ENCODE measurements at regions not wholly inside any gene's neighbourhood (a gene's known extent, or its start where the extent isn't known, plus 50 kb on each side); places are given as distances from the start of the nearest gene placed in this dataset.

- Mint-ChIP-seq H3K27me3 (ENCODE audit: unreplicated experiment) (no peaks in the 10 kb centered on the region), H3K4me1 (ENCODE audit: low read depth, unreplicated experiment) (no peaks in the 10 kb centered on the region), H3K4me3 (ENCODE audit: low read depth, unreplicated experiment) (no peak overlapping the region), H3K27ac (ENCODE audit: unreplicated experiment) (no peak overlapping the region), H3K9me3 (ENCODE audit: low read depth, unreplicated experiment) (no peaks in the 10 kb centered on the region), H3K36me3 (ENCODE audit: insufficient read depth, unreplicated experiment) (no peaks in the 10 kb centered on the region)
- no TSS peak for BruUV-seq (replicated peaks)
- TF ChIP-seq CTCF (IDR thresholded peaks at IDR 0.05; ENCODE audit: unreplicated experiment), result no peak
- DNase-seq, result no peak
- CTCF ChIA-PET, result no interaction called here
- intact Hi-C loops (cut with micrococcal nuclease; ENCODE audit: unreplicated experiment), result no loop called here
Measured at GRCh38 chr6:144535630-144536029, 250.5 kb downstream of the UTRN start.

DNA sequence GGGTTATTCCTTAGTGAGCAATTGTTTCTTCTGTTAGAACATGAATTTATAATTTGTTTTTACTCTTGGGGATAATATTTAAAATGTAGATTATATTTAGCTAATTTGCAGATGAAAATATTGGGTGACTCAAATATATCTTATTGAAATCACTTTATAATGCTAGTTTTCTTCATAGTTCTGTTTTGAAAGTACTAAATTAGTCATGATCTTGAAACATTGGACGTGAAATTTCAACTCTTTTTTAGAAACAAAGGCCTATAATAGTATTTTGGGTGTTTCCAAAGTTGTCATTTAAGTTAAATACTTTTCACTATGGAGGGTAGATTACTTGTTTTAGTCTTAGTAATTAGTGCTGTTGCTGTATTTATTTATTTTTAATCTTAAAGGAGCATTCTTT lies 250.9 kb downstream of the UTRN start:
- intact Hi-C loops (cut with micrococcal nuclease; ENCODE audit: unreplicated experiment), result no loop called here
- DNase-seq, result no peak
- Mint-ChIP-seq H3K4me1 (ENCODE audit: low read depth, unreplicated experiment) (no peaks in the 10 kb centered on the region), H3K27ac (ENCODE audit: unreplicated experiment) (no peak overlapping the region), H3K27me3 (ENCODE audit: unreplicated experiment) (no peaks in the 10 kb centered on the region), H3K4me3 (ENCODE audit: low read depth, unreplicated experiment) (no peak overlapping the region), H3K9me3 (ENCODE audit: low read depth, unreplicated experiment) (no peaks in the 10 kb centered on the region), H3K36me3 (ENCODE audit: insufficient read depth, unreplicated experiment) (no peaks in the 10 kb centered on the region)
- BruUV-seq (replicated peaks), result no TSS peak
- no peak for TF ChIP-seq CTCF (IDR thresholded peaks at IDR 0.05; ENCODE audit: unreplicated experiment)
- CTCF ChIA-PET, result interaction anchor here (0.6 kb wide), 1 partner anchor 261 kb away, joined by 3 read pairs; no protein-coding TSS in a partner anchor

DNA sequence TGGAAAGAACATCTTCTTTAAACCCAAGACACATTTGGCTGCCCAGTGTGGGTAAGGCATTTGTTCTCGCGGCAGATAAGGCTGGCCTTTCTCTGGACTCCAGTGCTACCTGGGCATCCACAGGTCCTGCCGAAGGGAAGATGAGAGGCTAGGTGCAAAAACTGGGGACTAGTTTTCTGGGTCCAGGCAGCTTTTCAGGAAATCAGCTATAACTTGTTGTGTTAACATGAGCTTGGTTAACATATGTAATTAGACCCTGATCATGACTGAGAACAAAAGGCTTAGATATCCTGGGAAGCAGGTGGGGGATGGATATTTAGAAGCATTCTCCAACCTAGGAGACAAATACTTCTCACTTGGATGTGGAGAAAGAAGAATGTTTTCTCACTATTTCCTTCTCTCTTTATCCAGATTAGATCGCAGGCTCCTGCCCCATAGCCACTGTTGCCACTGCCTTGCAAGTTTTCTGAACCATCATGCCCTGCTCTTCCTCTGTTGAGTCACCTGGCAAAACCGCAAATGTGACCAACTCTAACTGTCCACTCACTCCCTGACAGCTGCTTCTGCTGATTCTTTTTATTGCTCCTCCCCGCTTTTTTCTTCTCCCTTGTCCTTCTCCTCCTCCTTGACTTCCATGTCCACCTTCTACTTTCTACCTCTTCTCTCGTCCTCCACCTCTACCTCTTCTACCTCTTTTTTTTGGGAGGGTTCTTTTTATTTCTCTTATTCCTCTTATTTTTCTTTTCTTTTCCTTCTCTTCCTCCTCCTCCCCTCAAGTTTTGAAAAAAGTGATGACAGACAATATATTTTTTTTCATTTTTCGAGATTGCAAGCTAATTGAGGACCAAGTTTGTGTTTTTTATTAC lies 258.1 kb downstream of the UTRN start:
- CTCF ChIA-PET, result no interaction called here
- peak; percentile 18 for DNase-seq
- Mint-ChIP-seq H3K9me3 (ENCODE audit: low read depth, unreplicated experiment) (no peaks in the 10 kb centered on the region), H3K4me1 (ENCODE audit: low read depth, unreplicated experiment) (peaks cover 10% of the 10 kb centered on the region), H3K27ac (ENCODE audit: unreplicated experiment) (no peak overlapping the region), H3K36me3 (ENCODE audit: insufficient read depth, unreplicated experiment) (peaks cover 11% of the 10 kb centered on the region), H3K27me3 (ENCODE audit: unreplicated experiment) (no peaks in the 10 kb centered on the region), H3K4me3 (ENCODE audit: low read depth, unreplicated experiment) (no peak overlapping the region)
- BruUV-seq (replicated peaks), result no TSS peak
- intact Hi-C loops (cut with micrococcal nuclease; ENCODE audit: unreplicated experiment), result no loop called here
- TF ChIP-seq CTCF (IDR thresholded peaks at IDR 0.05; ENCODE audit: unreplicated experiment), result no peak

DNA sequence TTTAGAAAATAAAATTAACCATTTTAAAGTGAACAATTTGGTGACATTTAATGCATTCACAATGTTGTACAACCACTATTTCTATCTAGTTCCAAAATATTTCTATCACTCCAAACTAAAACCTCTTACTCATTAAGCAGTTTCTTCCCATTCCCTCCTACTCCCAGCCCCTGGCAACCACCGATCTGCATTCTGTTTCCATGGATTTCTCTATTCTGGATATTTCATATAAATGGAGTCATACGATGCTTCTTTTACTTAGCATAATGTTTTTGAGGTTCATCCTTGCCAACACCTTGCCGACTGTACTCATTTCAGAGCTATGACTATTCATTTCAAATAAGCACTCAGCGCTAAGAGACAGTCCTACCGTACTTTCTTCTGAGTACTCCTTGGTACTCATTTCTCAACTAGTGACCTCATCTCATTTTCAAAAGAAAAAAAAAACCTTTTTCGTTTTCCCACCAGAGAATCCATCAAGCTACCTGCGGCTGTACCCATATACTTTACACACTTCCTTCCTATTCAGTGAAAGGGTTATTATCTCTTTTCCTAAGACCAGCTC lies 259.2 kb downstream of the UTRN start:
- no TSS peak for BruUV-seq (replicated peaks)
- no peak overlapping the region for H3K4me3 Mint-ChIP-seq (ENCODE audit: low read depth, unreplicated experiment)
- intact Hi-C loops (cut with micrococcal nuclease; ENCODE audit: unreplicated experiment), result no loop called here
- H3K27me3 Mint-ChIP-seq (ENCODE audit: unreplicated experiment), result no peaks in the 10 kb centered on the region
- peaks cover 11% of the 10 kb centered on the region for H3K36me3 Mint-ChIP-seq (ENCODE audit: insufficient read depth, unreplicated experiment)
- CTCF ChIA-PET, result interaction anchor here (0.6 kb wide), 1 partner anchor 1224 kb away, joined by 3 read pairs; no protein-coding TSS in a partner anchor
- no peak for DNase-seq
- TF ChIP-seq CTCF (IDR thresholded peaks at IDR 0.05; ENCODE audit: unreplicated experiment), result no peak
- H3K4me1 Mint-ChIP-seq (ENCODE audit: low read depth, unreplicated experiment), result peaks cover 10% of the 10 kb centered on the region
- H3K27ac Mint-ChIP-seq (ENCODE audit: unreplicated experiment), result no peak overlapping the region
- no peaks in the 10 kb centered on the region for H3K9me3 Mint-ChIP-seq (ENCODE audit: low read depth, unreplicated experiment)
